ENCODE measurements at regions not wholly inside any gene's neighbourhood (a gene's known extent, or its start where the extent isn't known, plus 50 kb on each side); places are given as distances from the start of the nearest gene placed in this dataset.

DNA sequence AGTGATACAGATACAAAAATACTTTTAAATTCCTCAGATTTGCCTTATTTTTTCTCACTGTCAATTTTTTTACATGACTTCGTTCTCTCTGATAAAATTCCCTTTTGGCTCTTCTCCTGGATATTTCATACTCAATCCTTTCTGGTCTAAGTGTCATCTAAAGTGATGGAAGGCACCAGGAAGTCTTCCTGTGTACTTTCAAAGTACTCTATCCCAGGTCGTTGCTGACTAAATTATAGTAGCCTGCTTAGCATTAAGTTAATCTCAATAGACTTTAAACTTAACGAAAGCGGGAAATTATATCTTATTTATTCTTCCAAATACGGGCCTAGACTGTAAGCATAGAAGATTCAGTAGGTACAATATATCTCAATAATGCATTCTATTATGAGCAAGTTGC, 67.8 kb downstream of the CASP12 start:
- ATAC-seq (no peak), DNase-seq (ENCODE audit: low spot score) (no peak)
- 0 out of 2 replicates have a peak, but pooled peaks cover 3% of the 10 kb centered on the region for H3K4me1 Mint-ChIP-seq
- ChIA-PET POLR2A (no interaction called here), CTCF (no interaction called here)
- no peaks in the 10 kb centered on the region for H3K27me3 Mint-ChIP-seq (ENCODE audit: low read depth)
- H3K27ac Mint-ChIP-seq = no peak overlapping the region
- no peaks in the 10 kb centered on the region for H3K36me3 Mint-ChIP-seq
- TF ChIP-seq NFATC4 (CRISPR knock-in tag; IDR thresholded peaks at IDR 0.05) (no peak), ZNF423 (CRISPR knock-in tag; IDR thresholded peaks at IDR 0.05) (no peak), AFF4 (CRISPR knock-in tag; IDR thresholded peaks at IDR 0.05; ENCODE audit: borderline replicate concordance) (no peak), ZNF263 (CRISPR knock-in tag; IDR thresholded peaks at IDR 0.05; ENCODE audit: low read depth) (no peak), ZNF232 (CRISPR knock-in tag; IDR thresholded peaks at IDR 0.05) (no peak)
- TF ChIP-seq, protein P1, sequence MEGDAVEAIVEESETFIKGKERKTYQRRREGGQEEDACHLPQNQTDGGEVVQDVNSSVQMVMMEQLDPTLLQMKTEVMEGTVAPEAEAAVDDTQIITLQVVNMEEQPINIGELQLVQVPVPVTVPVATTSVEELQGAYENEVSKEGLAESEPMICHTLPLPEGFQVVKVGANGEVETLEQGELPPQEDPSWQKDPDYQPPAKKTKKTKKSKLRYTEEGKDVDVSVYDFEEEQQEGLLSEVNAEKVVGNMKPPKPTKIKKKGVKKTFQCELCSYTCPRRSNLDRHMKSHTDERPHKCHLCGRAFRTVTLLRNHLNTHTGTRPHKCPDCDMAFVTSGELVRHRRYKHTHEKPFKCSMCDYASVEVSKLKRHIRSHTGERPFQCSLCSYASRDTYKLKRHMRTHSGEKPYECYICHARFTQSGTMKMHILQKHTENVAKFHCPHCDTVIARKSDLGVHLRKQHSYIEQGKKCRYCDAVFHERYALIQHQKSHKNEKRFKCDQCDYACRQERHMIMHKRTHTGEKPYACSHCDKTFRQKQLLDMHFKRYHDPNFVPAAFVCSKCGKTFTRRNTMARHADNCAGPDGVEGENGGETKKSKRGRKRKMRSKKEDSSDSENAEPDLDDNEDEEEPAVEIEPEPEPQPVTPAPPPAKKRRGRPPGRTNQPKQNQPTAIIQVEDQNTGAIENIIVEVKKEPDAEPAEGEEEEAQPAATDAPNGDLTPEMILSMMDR (IDR thresholded peaks at IDR 0.05) = no peak
- TF ChIP-seq, protein P2, sequence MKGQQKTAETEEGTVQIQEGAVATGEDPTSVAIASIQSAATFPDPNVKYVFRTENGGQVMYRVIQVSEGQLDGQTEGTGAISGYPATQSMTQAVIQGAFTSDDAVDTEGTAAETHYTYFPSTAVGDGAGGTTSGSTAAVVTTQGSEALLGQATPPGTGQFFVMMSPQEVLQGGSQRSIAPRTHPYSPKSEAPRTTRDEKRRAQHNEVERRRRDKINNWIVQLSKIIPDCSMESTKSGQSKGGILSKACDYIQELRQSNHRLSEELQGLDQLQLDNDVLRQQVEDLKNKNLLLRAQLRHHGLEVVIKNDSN (CRISPR knock-in tag; IDR thresholded peaks at IDR 0.05) = no peak
- H3K4me3 Mint-ChIP-seq = no peak overlapping the region
- H3K9me3 Mint-ChIP-seq = peaks cover 6% of the 10 kb centered on the region

GRCh38 chr11:104830080-104830479, 68.2 kb downstream of the CASP12 start:
- 0 out of 2 replicates have a peak, but pooled peaks cover 3% of the 10 kb centered on the region for H3K4me1 Mint-ChIP-seq
- no peak for TF ChIP-seq ZNF317 (CRISPR knock-in tag; IDR thresholded peaks at IDR 0.05; ENCODE audit: borderline replicate concordance, low read depth)
- TF ChIP-seq ZNF532 (CRISPR knock-in tag; IDR thresholded peaks at IDR 0.05; ENCODE audit: borderline replicate concordance) = no peak
- TF ChIP-seq, protein P3, sequence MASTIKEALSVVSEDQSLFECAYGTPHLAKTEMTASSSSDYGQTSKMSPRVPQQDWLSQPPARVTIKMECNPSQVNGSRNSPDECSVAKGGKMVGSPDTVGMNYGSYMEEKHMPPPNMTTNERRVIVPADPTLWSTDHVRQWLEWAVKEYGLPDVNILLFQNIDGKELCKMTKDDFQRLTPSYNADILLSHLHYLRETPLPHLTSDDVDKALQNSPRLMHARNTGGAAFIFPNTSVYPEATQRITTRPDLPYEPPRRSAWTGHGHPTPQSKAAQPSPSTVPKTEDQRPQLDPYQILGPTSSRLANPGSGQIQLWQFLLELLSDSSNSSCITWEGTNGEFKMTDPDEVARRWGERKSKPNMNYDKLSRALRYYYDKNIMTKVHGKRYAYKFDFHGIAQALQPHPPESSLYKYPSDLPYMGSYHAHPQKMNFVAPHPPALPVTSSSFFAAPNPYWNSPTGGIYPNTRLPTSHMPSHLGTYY (CRISPR knock-in tag; IDR thresholded peaks at IDR 0.05) = no peak
- TF ChIP-seq HMGA2 (CRISPR knock-in tag; IDR thresholded peaks at IDR 0.05) = no peak
- no peak for TF ChIP-seq PRDM15 (CRISPR knock-in tag; IDR thresholded peaks at IDR 0.05)
- TF ChIP-seq PRRX2 (CRISPR knock-in tag; IDR thresholded peaks at IDR 0.05) = no peak
- TF ChIP-seq AFF4 (CRISPR knock-in tag; IDR thresholded peaks at IDR 0.05; ENCODE audit: borderline replicate concordance) = no peak

More at GRCh38 chr11:104830080-104830479, 68.2 kb downstream of the CASP12 start:
- ATAC-seq (no peak), DNase-seq (ENCODE audit: low spot score) (no peak)
- peaks cover 6% of the 10 kb centered on the region for H3K9me3 Mint-ChIP-seq
- ChIA-PET CTCF (no interaction called here), POLR2A (no interaction called here)
- no peak overlapping the region for H3K27ac Mint-ChIP-seq
- H3K27me3 Mint-ChIP-seq (ENCODE audit: low read depth) = no peaks in the 10 kb centered on the region
- H3K4me3 Mint-ChIP-seq = no peak overlapping the region
- H3K36me3 Mint-ChIP-seq = no peaks in the 10 kb centered on the region
